ENCODE measurements at regions not wholly inside any gene's neighbourhood (a gene's known extent, or its start where the extent isn't known, plus 50 kb on each side); places are given as distances from the start of the nearest gene placed in this dataset.

DNA sequence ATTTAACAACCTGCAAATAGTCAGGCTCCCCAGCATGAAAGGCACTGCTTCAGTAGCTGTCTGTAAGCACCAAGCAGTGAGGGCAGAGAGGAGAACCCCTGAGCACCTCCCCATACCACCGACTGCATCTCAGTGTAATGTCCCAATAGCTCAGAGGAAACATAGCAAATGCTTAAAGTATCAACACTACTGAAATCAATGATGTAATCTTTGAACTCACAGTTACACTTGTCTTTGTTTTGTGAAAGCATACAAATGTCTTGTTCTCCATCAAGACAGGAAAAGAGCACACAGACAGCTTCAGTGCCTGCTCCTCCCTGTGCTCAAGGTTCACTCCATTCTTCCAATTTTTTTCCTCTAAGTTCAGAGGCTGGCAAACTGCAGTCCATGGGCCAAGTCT is 94.7 kb downstream of the IRS2 start:
- no peak overlapping the region for H3K27ac ChIP-seq
- TF ChIP-seq, protein P1, sequence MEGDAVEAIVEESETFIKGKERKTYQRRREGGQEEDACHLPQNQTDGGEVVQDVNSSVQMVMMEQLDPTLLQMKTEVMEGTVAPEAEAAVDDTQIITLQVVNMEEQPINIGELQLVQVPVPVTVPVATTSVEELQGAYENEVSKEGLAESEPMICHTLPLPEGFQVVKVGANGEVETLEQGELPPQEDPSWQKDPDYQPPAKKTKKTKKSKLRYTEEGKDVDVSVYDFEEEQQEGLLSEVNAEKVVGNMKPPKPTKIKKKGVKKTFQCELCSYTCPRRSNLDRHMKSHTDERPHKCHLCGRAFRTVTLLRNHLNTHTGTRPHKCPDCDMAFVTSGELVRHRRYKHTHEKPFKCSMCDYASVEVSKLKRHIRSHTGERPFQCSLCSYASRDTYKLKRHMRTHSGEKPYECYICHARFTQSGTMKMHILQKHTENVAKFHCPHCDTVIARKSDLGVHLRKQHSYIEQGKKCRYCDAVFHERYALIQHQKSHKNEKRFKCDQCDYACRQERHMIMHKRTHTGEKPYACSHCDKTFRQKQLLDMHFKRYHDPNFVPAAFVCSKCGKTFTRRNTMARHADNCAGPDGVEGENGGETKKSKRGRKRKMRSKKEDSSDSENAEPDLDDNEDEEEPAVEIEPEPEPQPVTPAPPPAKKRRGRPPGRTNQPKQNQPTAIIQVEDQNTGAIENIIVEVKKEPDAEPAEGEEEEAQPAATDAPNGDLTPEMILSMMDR (conservative IDR thresholded peaks at IDR 0.05) = no peak
- TF ChIP-seq ZFX (IDR thresholded peaks at IDR 0.05) = no peak

DNA sequence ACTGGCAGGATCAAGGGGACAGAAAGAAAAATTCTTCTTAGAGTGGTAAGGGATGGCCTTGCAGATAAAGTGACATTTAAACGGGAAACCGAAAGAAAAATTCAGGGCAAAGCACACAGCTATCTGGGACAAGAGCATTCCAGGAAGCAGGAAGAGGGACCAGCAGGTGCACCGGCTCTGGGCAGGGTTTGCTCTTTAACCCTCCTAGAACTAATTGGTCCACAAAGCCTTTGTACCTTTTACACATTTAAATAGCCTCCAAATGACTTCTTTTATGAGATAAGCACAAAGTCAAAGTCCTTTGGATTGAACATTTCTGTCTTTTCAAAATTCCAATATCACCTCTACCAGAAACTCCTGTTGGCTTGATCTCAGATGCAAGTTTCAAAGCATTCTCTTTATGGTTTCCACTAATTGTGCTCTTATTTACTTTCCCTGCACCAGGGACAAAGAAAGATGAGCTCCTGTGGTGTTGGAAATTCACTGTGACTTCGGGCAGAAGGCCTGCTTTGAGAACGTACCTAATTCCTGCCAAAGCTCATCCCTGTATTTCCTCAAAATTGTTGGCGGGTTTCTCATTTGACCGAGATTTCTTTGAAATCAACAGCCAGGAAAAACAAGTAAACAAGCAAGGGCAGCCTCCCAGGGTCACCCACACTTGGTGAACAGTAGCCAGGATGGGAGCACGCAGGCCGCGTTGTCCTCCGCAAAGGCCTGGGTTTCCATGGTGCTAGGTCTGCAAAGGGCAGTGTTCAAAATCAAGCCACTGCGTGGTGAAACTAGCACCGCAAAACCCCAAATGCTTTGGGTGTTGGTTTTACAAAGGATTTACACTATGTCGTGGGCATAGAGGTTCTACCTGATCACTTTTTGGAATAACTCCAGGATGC is 98.6 kb downstream of the IRS2 start:
- TF ChIP-seq ZFX (IDR thresholded peaks at IDR 0.05) = no peak
- TF ChIP-seq, protein P1 (conservative IDR thresholded peaks at IDR 0.05) = no peak
- no peak overlapping the region for H3K27ac ChIP-seq

DNA sequence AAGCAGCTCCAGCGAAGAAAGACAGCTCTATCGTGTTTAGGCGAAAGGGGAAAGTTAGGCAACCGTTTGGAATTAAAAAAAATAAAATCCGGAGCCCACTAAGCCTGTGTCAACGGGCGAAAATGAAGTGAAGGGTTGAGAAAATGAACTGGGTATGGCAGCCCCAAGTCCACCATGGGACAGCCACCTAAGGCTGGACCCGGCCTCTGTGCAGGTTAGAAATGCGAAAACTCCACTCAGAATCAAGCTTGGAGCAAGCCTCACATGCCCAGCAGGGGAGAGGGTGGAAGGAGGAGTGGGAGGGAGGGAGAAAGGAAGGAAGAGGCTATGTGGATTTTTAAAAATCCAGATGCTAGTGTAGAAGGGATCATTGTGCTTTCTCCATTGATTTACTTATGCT is 101.2 kb downstream of the IRS2 start:
- TF ChIP-seq ZFX (IDR thresholded peaks at IDR 0.05) = no peak
- TF ChIP-seq, protein P1 (conservative IDR thresholded peaks at IDR 0.05) = no peak
- peak overlapping the region; percentile 70 for H3K27ac ChIP-seq

DNA sequence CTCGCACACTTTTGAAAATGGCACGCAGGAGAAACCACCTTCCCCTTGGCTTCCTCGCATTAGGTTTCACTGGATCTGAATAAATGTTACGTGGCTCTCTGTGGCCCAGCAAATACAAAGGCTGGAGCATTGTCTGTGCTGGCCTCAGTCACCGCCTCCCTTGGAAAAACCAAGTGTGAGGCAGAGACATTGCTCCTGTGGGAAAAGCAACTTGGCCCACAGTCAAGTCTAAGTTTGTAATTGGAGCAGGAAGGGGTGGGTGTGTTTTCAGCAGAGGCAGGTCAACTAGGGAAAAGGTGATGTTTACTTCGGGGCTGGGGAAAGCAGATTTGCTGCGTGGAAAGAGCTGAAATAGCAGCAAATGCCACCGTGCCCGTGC is 101.6 kb downstream of the IRS2 start:
- H3K27ac ChIP-seq = peak overlapping the region; percentile 70
- no peak for TF ChIP-seq ZFX (IDR thresholded peaks at IDR 0.05)
- TF ChIP-seq, protein P1 (conservative IDR thresholded peaks at IDR 0.05) = no peak

DNA sequence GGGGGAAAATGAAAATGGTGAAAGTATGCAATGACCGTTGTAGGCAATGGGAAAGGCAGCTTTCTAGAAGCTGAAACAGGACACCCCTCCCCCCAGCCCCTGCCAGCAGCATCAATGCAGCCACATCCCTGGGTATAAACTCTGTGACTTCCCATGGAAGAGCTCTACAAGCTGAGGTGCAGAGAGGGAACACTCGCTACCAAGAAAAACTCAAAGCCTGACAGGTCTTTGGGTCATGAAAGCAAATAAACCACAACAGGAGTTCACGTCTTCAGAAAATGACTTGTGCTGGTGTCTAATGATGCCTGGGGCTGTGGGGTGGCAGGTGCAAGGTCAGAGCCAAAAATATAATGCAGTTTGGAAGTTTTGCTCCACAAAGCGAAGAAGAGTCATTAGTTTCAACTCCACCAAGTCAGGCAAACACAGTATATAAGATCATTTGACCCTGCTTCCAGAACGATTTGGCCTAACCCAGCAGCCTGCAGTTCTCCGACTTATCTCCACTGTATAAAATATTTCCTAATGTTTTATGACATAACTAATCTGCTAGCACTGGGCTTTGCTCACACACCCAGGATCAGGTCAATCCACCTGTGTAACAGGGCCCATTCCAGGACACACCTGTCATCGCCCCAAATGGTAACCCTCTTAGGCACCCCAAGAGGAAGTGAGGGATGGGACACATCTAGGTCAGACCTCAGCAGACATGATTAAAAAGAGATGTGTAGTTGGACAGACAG is 102.1 kb downstream of the IRS2 start:
- TF ChIP-seq, protein P1 (conservative IDR thresholded peaks at IDR 0.05) = no peak
- no peak for TF ChIP-seq ZFX (IDR thresholded peaks at IDR 0.05)
- H3K27ac ChIP-seq = peak overlapping the region; percentile 70

DNA sequence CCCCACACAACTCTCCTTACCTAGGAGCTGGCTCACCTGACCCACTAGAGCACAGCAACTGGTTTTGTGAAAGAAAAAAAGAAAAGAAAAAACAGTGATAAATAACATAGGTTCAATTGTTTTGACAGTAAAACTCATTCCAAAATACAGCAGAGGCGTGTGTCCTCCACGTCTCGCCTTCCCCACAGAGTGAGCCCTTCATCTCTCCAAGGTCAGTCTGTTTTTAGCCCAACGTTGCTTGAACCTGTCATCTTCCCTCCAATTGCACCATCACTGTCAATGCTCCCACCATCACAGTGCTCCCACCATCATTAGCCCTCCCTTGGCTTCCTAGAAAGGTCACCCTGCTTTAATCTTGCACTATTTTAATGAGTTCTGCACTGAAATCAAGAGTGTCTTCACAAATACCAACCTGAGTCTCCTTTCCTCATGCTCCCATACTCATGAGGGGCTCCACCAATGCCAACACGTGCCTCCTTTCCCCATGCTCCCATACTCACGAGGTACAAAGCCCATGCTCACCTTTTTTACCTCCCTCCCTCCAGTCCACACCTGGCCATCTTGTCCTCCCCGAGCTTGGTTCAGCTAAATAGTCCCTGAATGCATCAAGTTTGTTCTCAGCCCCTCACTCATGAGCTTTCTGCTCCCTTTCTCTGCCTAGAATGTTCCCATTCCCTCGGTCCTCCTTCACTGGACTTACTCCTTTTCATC is 103.7 kb downstream of the IRS2 start:
- TF ChIP-seq, protein P1 (conservative IDR thresholded peaks at IDR 0.05) = no peak
- no peak for TF ChIP-seq ZFX (IDR thresholded peaks at IDR 0.05)
- H3K27ac ChIP-seq = no peak overlapping the region
